H1 (cell line): ENCODE measurements at regions not wholly inside any gene's neighbourhood (a gene's known extent, or its start where the extent isn't known, plus 50 kb on each side); places are given as distances from the start of the nearest gene placed in this dataset.

ENCODE experiments used
- ASH2L ChIP-seq: fragments of 200-600, 300-600 bp; sonication (generic); IDR thresholded peaks from one replicate; pipeline ENCODE4 v1.7.1; 2017; ENCODE audit warnings: low read length
- CHD7 ChIP-seq: fragments of 300-600 bp; sonication (generic); IDR thresholded peaks from 2 replicates; pipeline ENCODE4 v1.7.1; 2012; ENCODE audit warnings: low read length, moderate library complexity, mild to moderate bottlenecking, inconsistent platforms; ENCODE audit not compliant: insufficient replicate concordance
- EZH2 ChIP-seq: fragments of 200-600 bp; sonication (generic); IDR thresholded peaks from 2 replicates; pipeline ENCODE4 v1.7.1; 2012; ENCODE audit warnings: low read depth, mild to moderate bottlenecking, moderate library complexity, low read length, inconsistent platforms; ENCODE audit not compliant: severe bottlenecking
- TAF7 ChIP-seq: optimal IDR thresholded peaks from 2 replicates; pipeline ENCODE3; 2011; ENCODE audit warnings: low read depth, mild to moderate bottlenecking, inconsistent platforms, low read length, moderate library complexity, borderline replicate concordance

GRCh38 chr12:58980768-58981167, 60.5 kb upstream of the LRIG3 start (continued):
- no peak for TF ChIP-seq CHD7
- TF ChIP-seq ASH2L, result no peak
- TF ChIP-seq EZH2, result no peak
- no peak for TF ChIP-seq TAF7
